ENCODE measurements at regions not wholly inside any gene's neighbourhood (a gene's known extent, or its start where the extent isn't known, plus 50 kb on each side); places are given as distances from the start of the nearest gene placed in this dataset.

DNA sequence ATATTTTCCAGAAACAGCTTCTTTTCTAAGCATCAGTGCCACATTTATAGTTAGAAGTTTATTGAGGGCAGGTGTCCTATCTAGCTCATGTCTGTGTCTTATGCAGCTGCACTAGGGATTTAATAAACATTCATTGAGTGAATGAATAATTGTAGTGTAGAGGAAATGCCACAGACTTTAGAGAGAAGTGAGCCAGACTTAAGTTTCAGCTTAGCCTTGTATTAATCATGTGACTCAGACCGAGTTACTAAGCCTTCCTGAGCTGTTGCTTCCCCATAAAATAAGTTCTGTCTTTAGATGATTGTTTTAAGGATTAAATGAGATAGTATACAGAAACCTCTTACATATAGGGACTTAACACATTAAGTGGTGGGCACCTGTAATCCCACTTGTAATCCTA is 236.1 kb upstream of the DDHD1 start:
- no peaks in the 10 kb centered on the region for H3K27me3 ChIP-seq (replicated peaks; ENCODE audit: control insufficient read depth, insufficient read depth, low read length, poor library complexity, severe bottlenecking)
- no peaks in the 10 kb centered on the region for H3K4me1 ChIP-seq (ENCODE audit: control insufficient read depth, insufficient read depth, low read length, poor library complexity, severe bottlenecking)
- no peak overlapping the region for H3K27ac ChIP-seq (ENCODE audit: insufficient read depth, low read length, poor library complexity, severe bottlenecking)
- no peak overlapping the region for H3K4me3 ChIP-seq (ENCODE audit: insufficient read depth, low read depth, low read length, poor library complexity, severe bottlenecking)
- no peak for DNase-seq
- no peaks in the 10 kb centered on the region for H3K36me3 ChIP-seq (ENCODE audit: control insufficient read depth, insufficient read depth, low read length)
- H3K9me3 ChIP-seq (ENCODE audit: control insufficient read depth, low read length) = no peaks in the 10 kb centered on the region

DNA sequence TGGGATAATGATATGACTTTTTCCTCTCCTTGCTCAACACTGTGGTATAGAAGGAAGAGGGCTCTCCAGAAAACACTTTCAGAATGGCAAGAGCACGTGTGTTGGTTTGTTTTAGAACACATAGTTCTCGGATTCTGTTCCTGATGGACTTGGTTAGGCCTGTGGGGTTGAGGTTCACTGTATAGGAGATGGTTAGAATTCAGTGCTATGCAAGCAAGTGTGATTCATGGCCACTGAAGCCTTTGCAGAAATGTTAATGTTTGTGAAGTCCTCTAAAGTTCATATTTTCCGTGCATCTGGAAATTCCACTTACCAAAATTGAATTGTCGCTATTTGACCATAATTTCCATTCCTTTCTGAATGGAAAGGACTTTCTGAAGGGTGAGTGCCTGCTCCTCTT is 233.2 kb upstream of the DDHD1 start:
- DNase-seq = no peak

GRCh38 chr14:53384536-53384935 is 231.4 kb upstream of the DDHD1 start:
- no peak for DNase-seq
- no peaks in the 10 kb centered on the region for H3K4me1 ChIP-seq (ENCODE audit: control insufficient read depth, insufficient read depth, low read length, poor library complexity, severe bottlenecking)
- no peaks in the 10 kb centered on the region for H3K9me3 ChIP-seq (ENCODE audit: control insufficient read depth, low read length)
- H3K4me3 ChIP-seq (ENCODE audit: insufficient read depth, low read depth, low read length, poor library complexity, severe bottlenecking) = no peak overlapping the region
- no peak overlapping the region for H3K27ac ChIP-seq (ENCODE audit: insufficient read depth, low read length, poor library complexity, severe bottlenecking)
- H3K36me3 ChIP-seq (ENCODE audit: control insufficient read depth, insufficient read depth, low read length) = no peaks in the 10 kb centered on the region
- no peaks in the 10 kb centered on the region for H3K27me3 ChIP-seq (replicated peaks; ENCODE audit: control insufficient read depth, insufficient read depth, low read length, poor library complexity, severe bottlenecking)

More for the DNA sequence above, 233.2 kb upstream of the DDHD1 start:
- Histone ChIP-seq H3K27me3 (replicated peaks; ENCODE audit: control insufficient read depth, insufficient read depth, low read length, poor library complexity, severe bottlenecking) (no peaks in the 10 kb centered on the region), H3K4me3 (ENCODE audit: insufficient read depth, low read depth, low read length, poor library complexity, severe bottlenecking) (no peak overlapping the region), H3K36me3 (ENCODE audit: control insufficient read depth, insufficient read depth, low read length) (no peaks in the 10 kb centered on the region), H3K4me1 (ENCODE audit: control insufficient read depth, insufficient read depth, low read length, poor library complexity, severe bottlenecking) (no peaks in the 10 kb centered on the region), H3K9me3 (ENCODE audit: control insufficient read depth, low read length) (no peaks in the 10 kb centered on the region), H3K27ac (ENCODE audit: insufficient read depth, low read length, poor library complexity, severe bottlenecking) (no peak overlapping the region)

- no peak overlapping the region for H3K4me3 ChIP-seq (ENCODE audit: insufficient read depth, low read depth, low read length, poor library complexity, severe bottlenecking)
- no peak overlapping the region for H3K27ac ChIP-seq (ENCODE audit: insufficient read depth, low read length, poor library complexity, severe bottlenecking)
- DNase-seq = no peak
These were observed 230.9 kb upstream of the DDHD1 start for GRCh38 chr14:53384073-53384472.

DNA sequence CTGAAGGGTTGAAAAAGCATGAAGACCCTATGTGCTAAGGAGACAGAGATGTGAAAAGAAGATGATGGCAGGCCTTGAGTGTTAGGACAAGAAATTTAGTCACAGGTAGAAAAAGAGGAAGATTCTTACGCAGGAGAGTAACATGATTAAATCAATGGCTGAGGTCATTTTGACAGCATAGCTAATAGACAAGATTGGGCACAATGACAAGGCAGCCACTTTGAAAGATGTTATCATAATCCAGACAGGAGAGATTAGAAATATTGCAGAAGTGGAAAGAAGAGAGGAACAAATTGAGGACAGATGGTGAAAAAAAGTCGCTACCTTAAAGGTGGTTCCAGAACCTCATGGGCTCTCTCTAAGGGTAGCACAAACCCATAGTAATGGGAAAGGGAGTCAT is 228.8 kb upstream of the DDHD1 start:
- Histone ChIP-seq H3K9me3 (ENCODE audit: control insufficient read depth, low read length) (no peaks in the 10 kb centered on the region), H3K36me3 (ENCODE audit: control insufficient read depth, insufficient read depth, low read length) (no peaks in the 10 kb centered on the region), H3K4me3 (ENCODE audit: insufficient read depth, low read depth, low read length, poor library complexity, severe bottlenecking) (no peak overlapping the region), H3K27me3 (replicated peaks; ENCODE audit: control insufficient read depth, insufficient read depth, low read length, poor library complexity, severe bottlenecking) (no peaks in the 10 kb centered on the region), H3K4me1 (ENCODE audit: control insufficient read depth, insufficient read depth, low read length, poor library complexity, severe bottlenecking) (no peaks in the 10 kb centered on the region), H3K27ac (ENCODE audit: insufficient read depth, low read length, poor library complexity, severe bottlenecking) (no peak overlapping the region)
- no peak for DNase-seq

More at GRCh38 chr14:53384073-53384472, 230.9 kb upstream of the DDHD1 start:
- H3K36me3 ChIP-seq (ENCODE audit: control insufficient read depth, insufficient read depth, low read length) = no peaks in the 10 kb centered on the region
- H3K27me3 ChIP-seq (replicated peaks; ENCODE audit: control insufficient read depth, insufficient read depth, low read length, poor library complexity, severe bottlenecking) = no peaks in the 10 kb centered on the region
- no peaks in the 10 kb centered on the region for H3K4me1 ChIP-seq (ENCODE audit: control insufficient read depth, insufficient read depth, low read length, poor library complexity, severe bottlenecking)
- no peaks in the 10 kb centered on the region for H3K9me3 ChIP-seq (ENCODE audit: control insufficient read depth, low read length)

- Histone ChIP-seq H3K27ac (ENCODE audit: insufficient read depth, low read length, poor library complexity, severe bottlenecking) (no peak overlapping the region), H3K4me1 (ENCODE audit: control insufficient read depth, insufficient read depth, low read length, poor library complexity, severe bottlenecking) (no peaks in the 10 kb centered on the region), H3K4me3 (ENCODE audit: insufficient read depth, low read depth, low read length, poor library complexity, severe bottlenecking) (no peak overlapping the region), H3K36me3 (ENCODE audit: control insufficient read depth, insufficient read depth, low read length) (no peaks in the 10 kb centered on the region), H3K27me3 (replicated peaks; ENCODE audit: control insufficient read depth, insufficient read depth, low read length, poor library complexity, severe bottlenecking) (no peaks in the 10 kb centered on the region), H3K9me3 (ENCODE audit: control insufficient read depth, low read length) (no peaks in the 10 kb centered on the region)
- no peak for DNase-seq
These were observed 227.7 kb upstream of the DDHD1 start for GRCh38 chr14:53380867-53381225.

DNA sequence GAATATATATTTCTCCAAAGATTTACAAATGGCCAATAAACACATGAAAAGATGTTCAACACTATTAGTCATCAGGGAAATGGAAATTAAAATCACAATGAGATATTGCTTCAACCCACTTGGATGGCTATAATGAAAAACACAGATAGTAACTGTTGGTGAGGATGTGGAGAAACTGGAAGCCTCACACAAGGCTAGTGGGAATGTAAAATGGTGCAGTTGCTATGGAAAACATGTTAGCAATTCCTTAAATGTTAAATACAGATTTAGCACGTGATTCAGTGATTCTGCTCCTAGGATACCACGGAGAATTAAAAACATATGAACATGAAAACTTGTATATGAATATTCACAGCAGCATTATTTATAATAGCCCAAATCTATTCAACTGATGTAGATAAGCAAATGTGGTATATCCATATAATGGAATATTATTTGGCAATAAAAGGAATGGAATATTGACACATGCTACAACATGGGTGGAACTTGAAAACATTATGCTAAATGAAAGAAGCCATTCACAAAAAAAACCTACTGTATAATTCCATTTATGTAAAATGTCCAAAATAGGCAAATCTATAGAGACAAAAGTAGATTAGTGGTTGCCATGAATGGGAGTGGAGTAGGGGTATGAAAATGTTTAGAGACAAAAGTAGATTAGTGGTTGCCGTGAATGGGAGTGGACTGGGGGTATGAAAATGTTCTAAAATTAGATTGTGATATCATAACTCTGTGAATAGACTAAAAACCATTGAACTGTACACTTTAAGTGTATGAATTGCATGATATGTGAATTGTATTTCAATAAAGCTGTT is 227.1 kb upstream of the DDHD1 start:
- Histone ChIP-seq H3K27me3 (replicated peaks; ENCODE audit: control insufficient read depth, insufficient read depth, low read length, poor library complexity, severe bottlenecking) (no peaks in the 10 kb centered on the region), H3K4me1 (ENCODE audit: control insufficient read depth, insufficient read depth, low read length, poor library complexity, severe bottlenecking) (no peaks in the 10 kb centered on the region), H3K9me3 (ENCODE audit: control insufficient read depth, low read length) (no peaks in the 10 kb centered on the region), H3K27ac (ENCODE audit: insufficient read depth, low read length, poor library complexity, severe bottlenecking) (no peak overlapping the region), H3K36me3 (ENCODE audit: control insufficient read depth, insufficient read depth, low read length) (no peaks in the 10 kb centered on the region), H3K4me3 (ENCODE audit: insufficient read depth, low read depth, low read length, poor library complexity, severe bottlenecking) (no peak overlapping the region)
- DNase-seq = no peak

DNA sequence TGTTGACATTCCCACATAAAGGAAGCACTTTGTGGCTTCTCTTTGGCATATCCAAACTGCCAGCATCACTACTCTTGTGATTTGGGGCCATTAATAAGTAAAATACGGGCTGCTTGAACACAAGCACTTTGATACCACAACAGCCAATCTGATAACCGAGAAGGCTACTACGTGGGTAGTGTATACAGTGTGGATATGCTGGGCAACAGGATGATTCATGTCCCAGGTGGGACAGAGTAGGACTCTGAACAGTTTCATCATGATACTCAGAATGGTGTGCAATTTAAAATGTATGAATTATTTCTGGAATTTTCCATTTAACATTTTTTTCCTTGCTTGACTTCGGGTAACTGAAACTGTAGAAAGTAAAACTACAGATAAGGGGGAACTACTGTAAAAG is 225.0 kb upstream of the DDHD1 start:
- Histone ChIP-seq H3K27ac (ENCODE audit: insufficient read depth, low read length, poor library complexity, severe bottlenecking) (no peak overlapping the region), H3K4me1 (ENCODE audit: control insufficient read depth, insufficient read depth, low read length, poor library complexity, severe bottlenecking) (no peaks in the 10 kb centered on the region), H3K27me3 (replicated peaks; ENCODE audit: control insufficient read depth, insufficient read depth, low read length, poor library complexity, severe bottlenecking) (no peaks in the 10 kb centered on the region), H3K36me3 (ENCODE audit: control insufficient read depth, insufficient read depth, low read length) (no peaks in the 10 kb centered on the region), H3K4me3 (ENCODE audit: insufficient read depth, low read depth, low read length, poor library complexity, severe bottlenecking) (no peak overlapping the region), H3K9me3 (ENCODE audit: control insufficient read depth, low read length) (no peaks in the 10 kb centered on the region)
- DNase-seq = no peak

GRCh38 chr14:53376064-53376463 is 222.9 kb upstream of the DDHD1 start:
- Histone ChIP-seq H3K27me3 (replicated peaks; ENCODE audit: control insufficient read depth, insufficient read depth, low read length, poor library complexity, severe bottlenecking) (no peaks in the 10 kb centered on the region), H3K4me3 (ENCODE audit: insufficient read depth, low read depth, low read length, poor library complexity, severe bottlenecking) (no peak overlapping the region), H3K36me3 (ENCODE audit: control insufficient read depth, insufficient read depth, low read length) (no peaks in the 10 kb centered on the region), H3K27ac (ENCODE audit: insufficient read depth, low read length, poor library complexity, severe bottlenecking) (no peak overlapping the region), H3K9me3 (ENCODE audit: control insufficient read depth, low read length) (no peaks in the 10 kb centered on the region), H3K4me1 (ENCODE audit: control insufficient read depth, insufficient read depth, low read length, poor library complexity, severe bottlenecking) (no peaks in the 10 kb centered on the region)
- no peak for DNase-seq

DNA sequence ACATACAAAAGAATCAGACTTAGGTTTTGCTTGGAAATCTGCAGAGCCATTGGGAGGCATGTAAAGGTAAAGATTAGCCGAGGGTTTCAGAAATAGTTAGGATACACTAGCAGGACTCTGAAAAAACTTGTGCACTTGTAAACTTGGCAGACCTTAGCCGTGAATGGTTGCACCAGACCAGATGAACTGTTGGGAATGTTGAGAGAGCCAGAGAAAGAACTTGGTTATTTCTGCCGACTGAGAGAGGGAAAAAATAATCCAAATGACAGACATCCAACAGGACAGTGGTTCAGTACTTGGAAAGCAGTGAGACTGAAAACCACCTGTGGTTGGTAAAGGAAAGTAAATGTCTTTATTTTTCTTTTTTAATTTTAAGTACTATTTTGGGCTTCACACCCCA is 222.5 kb upstream of the DDHD1 start:
- no peaks in the 10 kb centered on the region for H3K9me3 ChIP-seq (ENCODE audit: control insufficient read depth, low read length)
- H3K4me3 ChIP-seq (ENCODE audit: insufficient read depth, low read depth, low read length, poor library complexity, severe bottlenecking) = no peak overlapping the region
- H3K27ac ChIP-seq (ENCODE audit: insufficient read depth, low read length, poor library complexity, severe bottlenecking) = no peak overlapping the region
- no peaks in the 10 kb centered on the region for H3K36me3 ChIP-seq (ENCODE audit: control insufficient read depth, insufficient read depth, low read length)
- no peaks in the 10 kb centered on the region for H3K4me1 ChIP-seq (ENCODE audit: control insufficient read depth, insufficient read depth, low read length, poor library complexity, severe bottlenecking)
- DNase-seq = no peak
- no peaks in the 10 kb centered on the region for H3K27me3 ChIP-seq (replicated peaks; ENCODE audit: control insufficient read depth, insufficient read depth, low read length, poor library complexity, severe bottlenecking)

All from effector memory CD4-positive, alpha-beta T cell (primary cell).